HEK293T (cell line): ENCODE measurements at regions not wholly inside any gene's neighbourhood (a gene's known extent, or its start where the extent isn't known, plus 50 kb on each side); places are given as distances from the start of the nearest gene placed in this dataset.

ENCODE experiments used
- CTCF ChIA-PET: fragments of 350-600 bp; formaldehyde crosslinking; extraction: SDS; loops from one replicate; lab custom pipeline; 2021; ENCODE audit warnings: antibody characterized with exemption, inconsistent platforms; lab: Yijun Ruan, JAX
- POLR2A ChIA-PET: fragments of 350-600 bp; formaldehyde crosslinking; extraction: SDS; loops from one replicate; lab custom pipeline; 2020; ENCODE audit warnings: antibody characterized with exemption, inconsistent platforms; lab: Yijun Ruan, JAX
- DNase-seq: peaks from one replicate; pipeline ENCODE4 v3.0.0; 2012; ENCODE audit warnings: mixed read lengths; ENCODE audit errors: extremely low spot score
- ARNT ChIP-seq: fragments of 450-650 bp; IDR thresholded peaks from 2 replicates; pipeline ENCODE4 v1.6.1; 2017; ENCODE audit warnings: mild to moderate bottlenecking
- BHLHE40 ChIP-seq: fragments of 450-650 bp; IDR thresholded peaks from 2 replicates; pipeline ENCODE4 v1.6.1; 2016; ENCODE audit warnings: mild to moderate bottlenecking, moderate library complexity, borderline replicate concordance
- CTBP1 ChIP-seq: fragments of 450-650 bp; IDR thresholded peaks from 2 replicates; pipeline ENCODE4 v1.6.1; 2016; ENCODE audit warnings: borderline replicate concordance
- ELF4 ChIP-seq: fragments of 450-650 bp; IDR thresholded peaks from 2 replicates; pipeline ENCODE4 v1.6.1; 2017; ENCODE audit warnings: antibody characterized with exemption
- FOXA1 ChIP-seq: fragments of 450-650 bp; IDR thresholded peaks from 2 replicates; pipeline ENCODE4 v1.6.1; 2016; ENCODE audit warnings: mild to moderate bottlenecking
- FOXK2 ChIP-seq: fragments of 450-650 bp; IDR thresholded peaks from 2 replicates; pipeline ENCODE4 v1.6.1; 2016; ENCODE audit warnings: mild to moderate bottlenecking
- FOXM1 ChIP-seq: fragments of 450-650 bp; IDR thresholded peaks from 2 replicates; pipeline ENCODE4 v1.6.1; 2017; ENCODE audit warnings: mild to moderate bottlenecking, borderline replicate concordance
- HDGF ChIP-seq: fragments of 450-650 bp; IDR thresholded peaks from 2 replicates; pipeline ENCODE4 v1.6.1; 2017; ENCODE audit warnings: antibody characterized with exemption, borderline replicate concordance
- L3MBTL2 ChIP-seq: fragments of 450-650 bp; conservative IDR thresholded peaks from 2 replicates; pipeline ENCODE4 v1.6.1; 2016; ENCODE audit warnings: mild to moderate bottlenecking
- LEF1 ChIP-seq: fragments of 450-650 bp; IDR thresholded peaks from 2 replicates; pipeline ENCODE4 v1.6.1; 2017; ENCODE audit warnings: mild to moderate bottlenecking, borderline replicate concordance
- NFRKB ChIP-seq: fragments of 450-650 bp; IDR thresholded peaks from 2 replicates; pipeline ENCODE4 v1.6.1; 2016; ENCODE audit warnings: mild to moderate bottlenecking, moderate library complexity
- PKNOX1 ChIP-seq: fragments of 450-650 bp; IDR thresholded peaks from 2 replicates; pipeline ENCODE4 v1.6.1; 2016
- SP1 ChIP-seq: fragments of 450-650 bp; IDR thresholded peaks from 2 replicates; pipeline ENCODE4 v1.6.1; 2017
- SUZ12 ChIP-seq: fragments of 450-650 bp; IDR thresholded peaks from 2 replicates; pipeline ENCODE4 v1.6.1; 2016; ENCODE audit warnings: mild to moderate bottlenecking
- TARDBP ChIP-seq: fragments of 450-650 bp; IDR thresholded peaks from 2 replicates; pipeline ENCODE4 v1.6.1; 2016
- ZNF384 ChIP-seq: fragments of 450-650 bp; IDR thresholded peaks from 2 replicates; pipeline ENCODE4 v1.6.1; 2016

GRCh38 chr9:118984607-118985006, 384.6 kb downstream of the BRINP1 start:
- DNase-seq: no peak
- POLR2A ChIA-PET: no interaction called here
- CTCF ChIA-PET: no interaction called here
- TF ChIP-seq FOXA1 (no peak), FOXM1 (no peak), SP1 (no peak), BHLHE40 (no peak), CTBP1 (no peak)

DNA sequence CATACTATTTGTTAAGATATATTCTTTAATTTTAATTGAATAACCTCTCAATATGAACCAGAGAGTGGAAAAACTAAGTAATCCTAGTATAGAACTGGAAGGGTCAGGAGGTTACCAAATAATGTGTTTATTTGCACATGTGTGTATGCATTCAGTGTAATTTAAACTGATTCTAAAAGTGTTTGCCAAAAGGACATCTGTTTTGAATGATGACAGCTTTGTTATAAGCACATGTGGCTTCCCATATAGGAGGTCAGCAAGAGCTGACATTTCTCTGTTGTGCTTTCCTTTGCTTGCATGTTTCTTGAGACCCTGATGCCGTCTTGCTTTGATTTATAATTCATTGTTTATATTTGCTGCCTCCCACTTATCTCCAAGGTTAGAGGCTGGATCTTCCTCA, 383.4 kb downstream of the BRINP1 start:
- DNase-seq: no peak
- POLR2A ChIA-PET: no interaction called here
- CTCF ChIA-PET: no interaction called here
- TF ChIP-seq HDGF (no peak), FOXM1 (no peak), SUZ12 (no peak), L3MBTL2 (no peak), TARDBP (no peak), SP1 (no peak), FOXA1 (no peak), NFRKB (no peak), ZNF384 (no peak), BHLHE40 (no peak), FOXK2 (no peak), ARNT (no peak), PKNOX1 (no peak), LEF1 (no peak), CTBP1 (no peak), ELF4 (no peak)

DNA sequence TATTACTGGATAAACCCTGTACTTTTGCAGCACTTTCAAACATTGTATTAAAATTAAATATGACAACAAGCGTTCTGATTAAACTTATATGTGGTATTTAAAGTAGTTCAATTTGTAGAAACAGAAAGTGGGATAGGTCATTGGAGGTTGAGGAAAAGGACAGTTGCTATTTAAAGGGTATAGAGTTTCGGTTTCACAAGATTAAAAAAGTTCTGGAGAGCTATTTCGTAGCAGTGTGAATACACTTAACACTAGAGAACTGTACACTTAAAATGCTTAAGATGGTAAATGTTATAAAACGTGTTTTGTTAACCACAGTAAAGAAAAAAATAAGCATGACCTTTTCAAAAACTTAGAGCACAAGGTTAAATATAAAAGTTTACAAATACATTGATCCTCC, 382.1 kb downstream of the BRINP1 start:
- no peak for TF ChIP-seq NFRKB
- no peak for TF ChIP-seq PKNOX1
- TF ChIP-seq FOXA1: no peak
- TF ChIP-seq FOXM1: no peak
- no peak for TF ChIP-seq HDGF
- TF ChIP-seq FOXK2: no peak
- TF ChIP-seq SUZ12: no peak
- no peak for TF ChIP-seq CTBP1
- TF ChIP-seq ELF4: no peak
- no peak for TF ChIP-seq L3MBTL2
- no peak for TF ChIP-seq SP1
- TF ChIP-seq ZNF384: no peak
- TF ChIP-seq ARNT: no peak
- TF ChIP-seq TARDBP: no peak
- DNase-seq: no peak
- ChIA-PET POLR2A (no interaction called here), CTCF (no interaction called here)

DNA sequence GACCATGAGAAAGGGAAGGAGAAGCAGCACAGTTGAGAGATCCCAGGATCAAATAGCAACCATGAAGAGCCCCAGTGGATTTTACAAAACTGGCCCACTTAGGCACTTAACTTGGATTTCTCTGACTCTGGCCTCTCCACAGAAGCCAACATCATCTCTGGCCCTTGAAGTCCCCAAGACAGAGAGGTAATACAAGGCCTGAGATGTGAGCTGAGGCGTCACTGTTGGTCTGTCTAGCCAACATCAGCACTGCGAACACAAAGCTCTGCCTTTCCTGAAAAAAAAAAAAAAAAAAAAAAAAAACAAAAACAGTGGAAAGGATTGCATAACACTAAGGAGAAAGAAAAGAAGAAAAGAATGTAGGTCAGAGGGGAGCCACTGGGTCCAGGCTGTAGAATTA, 378.3 kb downstream of the BRINP1 start:
- CTCF ChIA-PET: no interaction called here
- no peak for DNase-seq
- TF ChIP-seq SP1: no peak
- TF ChIP-seq L3MBTL2: no peak
- TF ChIP-seq LEF1: no peak
- no peak for TF ChIP-seq BHLHE40
- TF ChIP-seq FOXM1: no peak
- no peak for TF ChIP-seq HDGF
- no peak for TF ChIP-seq PKNOX1
- no peak for TF ChIP-seq ARNT
- TF ChIP-seq ELF4: no peak
- TF ChIP-seq FOXA1: no peak
- TF ChIP-seq ZNF384: no peak
- no peak for TF ChIP-seq TARDBP
- no peak for TF ChIP-seq FOXK2
- no peak for TF ChIP-seq CTBP1
- TF ChIP-seq SUZ12: no peak
- TF ChIP-seq NFRKB: no peak
- POLR2A ChIA-PET: no interaction called here

GRCh38 chr9:118991366-118992285, 377.6 kb downstream of the BRINP1 start:
- CTCF ChIA-PET: no interaction called here
- TF ChIP-seq ARNT: no peak
- no peak for TF ChIP-seq CTBP1
- no peak for TF ChIP-seq ZNF384
- no peak for TF ChIP-seq SUZ12
- no peak for TF ChIP-seq SP1
- no peak for TF ChIP-seq HDGF
- TF ChIP-seq FOXK2: no peak
- no peak for TF ChIP-seq NFRKB
- TF ChIP-seq L3MBTL2: no peak
- no peak for TF ChIP-seq FOXA1
- TF ChIP-seq PKNOX1: no peak
- TF ChIP-seq FOXM1: no peak
- TF ChIP-seq LEF1: no peak
- no peak for DNase-seq
- POLR2A ChIA-PET: no interaction called here
